Suppressor macrophage (primary cell): ENCODE measurements at regions not wholly inside any gene's neighbourhood (a gene's known extent, or its start where the extent isn't known, plus 50 kb on each side); places are given as distances from the start of the nearest gene placed in this dataset.

ENCODE experiments used
- DNase-seq, 4 experiments: peaks; one replicate each; pipeline ENCODE4 v3.0.0-alpha.2; 2020 to 2022

DNA sequence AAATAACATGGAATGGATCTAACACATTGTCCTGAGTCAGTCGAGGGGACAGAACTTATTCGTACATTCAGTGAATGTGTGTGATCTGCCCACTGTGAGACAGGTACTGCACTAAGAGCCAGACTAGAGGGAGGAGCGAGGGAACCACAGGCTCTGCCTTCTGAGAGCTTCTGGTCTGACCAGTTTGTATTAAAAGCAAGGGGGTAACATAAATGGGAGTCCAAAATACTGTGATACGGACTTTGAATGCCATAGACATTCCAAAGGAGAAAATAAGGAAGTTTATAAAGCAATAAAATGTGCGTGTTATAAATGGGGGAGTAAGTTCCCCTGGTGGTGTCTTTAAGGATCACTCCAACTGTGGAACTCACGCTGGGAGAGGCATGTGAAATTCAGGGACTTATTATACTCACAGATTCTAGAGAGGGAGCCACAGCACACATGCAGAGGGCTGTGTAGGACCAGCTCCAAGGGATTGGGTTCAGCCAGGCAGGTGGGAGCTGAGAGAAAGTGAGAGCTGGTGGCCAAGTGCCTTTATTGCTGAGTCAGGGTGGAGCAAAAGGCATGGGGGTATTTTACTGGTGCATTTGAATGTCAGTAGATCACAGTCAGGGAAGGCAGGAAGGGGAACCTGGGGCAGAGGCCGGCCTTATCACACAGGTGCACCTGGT is 186.5 kb upstream of the WWC1 start:
- no peak for DNase-seq

DNA sequence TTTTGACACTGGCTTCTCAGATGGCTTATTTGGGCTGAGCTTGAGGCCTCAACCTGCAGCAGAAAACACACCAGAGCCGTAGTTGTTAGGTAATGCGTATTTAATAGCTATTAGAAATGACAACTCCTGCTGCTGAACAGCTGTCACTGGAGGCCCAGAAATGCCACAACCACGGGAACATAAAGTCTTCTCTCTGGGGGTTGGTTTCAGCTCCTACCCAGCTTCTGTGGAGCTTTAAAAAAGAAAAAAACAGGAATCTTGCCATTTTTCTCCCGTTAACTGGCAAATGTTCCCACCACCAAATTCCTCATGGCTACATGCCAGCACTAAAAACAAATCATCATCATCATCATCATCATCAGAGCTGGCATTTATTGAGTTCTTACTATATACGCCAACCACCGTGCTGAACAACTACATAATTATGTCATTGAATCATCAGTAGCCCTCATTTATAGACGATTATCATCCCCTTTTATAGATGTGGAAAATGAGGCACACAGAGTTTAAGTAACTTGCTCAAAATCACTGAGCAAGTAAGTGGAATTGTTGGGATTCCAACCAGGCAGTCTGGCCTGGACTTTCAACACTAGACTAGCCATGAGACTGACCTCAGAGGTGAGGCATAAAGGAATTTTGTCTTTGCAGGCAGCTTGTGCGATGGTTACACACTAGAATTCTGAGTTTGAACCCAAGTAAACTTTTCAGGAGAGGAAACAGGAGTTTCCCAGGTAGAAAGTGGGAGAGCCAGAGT is 185.3 kb upstream of the WWC1 start:
- no peak for DNase-seq

DNA sequence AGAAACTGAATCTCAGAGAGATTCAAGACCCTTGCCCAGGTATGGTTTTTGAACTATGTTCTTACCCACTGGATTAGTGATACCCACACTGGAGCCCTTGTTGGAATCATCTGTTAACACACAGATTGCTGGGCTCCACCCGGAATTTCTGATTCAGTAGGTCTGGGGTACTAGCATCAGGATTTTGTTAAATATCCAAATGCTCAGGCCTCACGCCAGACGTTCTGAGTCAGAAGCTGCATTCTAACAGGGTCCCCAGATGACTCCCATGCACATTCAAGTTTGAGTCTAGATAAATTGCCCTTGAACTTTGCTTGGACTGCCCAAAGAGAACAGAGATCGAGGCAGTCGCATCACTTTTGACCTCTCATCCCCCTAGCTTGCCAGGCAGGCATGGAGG is 182.0 kb upstream of the WWC1 start:
- no peak for DNase-seq

DNA sequence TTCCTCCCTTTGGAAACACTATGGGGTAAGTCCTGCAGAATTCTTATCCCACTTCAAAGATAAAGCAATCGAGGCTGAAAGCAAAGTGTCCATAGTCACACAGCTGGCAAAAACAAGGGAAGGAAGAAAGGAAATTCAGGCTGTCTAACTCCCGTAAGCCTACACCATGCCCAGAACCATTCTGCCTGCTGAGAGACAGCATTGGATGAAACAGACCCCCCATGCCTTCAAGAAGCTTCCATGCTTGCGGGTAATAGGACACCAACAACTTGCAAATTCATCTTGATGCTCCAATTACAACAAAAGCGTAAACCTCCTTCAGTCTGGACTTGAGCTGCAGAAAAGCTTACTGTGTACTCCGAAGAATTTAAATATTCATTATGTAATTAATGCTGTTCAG is 181.1 kb upstream of the WWC1 start:
- no peak for DNase-seq

DNA sequence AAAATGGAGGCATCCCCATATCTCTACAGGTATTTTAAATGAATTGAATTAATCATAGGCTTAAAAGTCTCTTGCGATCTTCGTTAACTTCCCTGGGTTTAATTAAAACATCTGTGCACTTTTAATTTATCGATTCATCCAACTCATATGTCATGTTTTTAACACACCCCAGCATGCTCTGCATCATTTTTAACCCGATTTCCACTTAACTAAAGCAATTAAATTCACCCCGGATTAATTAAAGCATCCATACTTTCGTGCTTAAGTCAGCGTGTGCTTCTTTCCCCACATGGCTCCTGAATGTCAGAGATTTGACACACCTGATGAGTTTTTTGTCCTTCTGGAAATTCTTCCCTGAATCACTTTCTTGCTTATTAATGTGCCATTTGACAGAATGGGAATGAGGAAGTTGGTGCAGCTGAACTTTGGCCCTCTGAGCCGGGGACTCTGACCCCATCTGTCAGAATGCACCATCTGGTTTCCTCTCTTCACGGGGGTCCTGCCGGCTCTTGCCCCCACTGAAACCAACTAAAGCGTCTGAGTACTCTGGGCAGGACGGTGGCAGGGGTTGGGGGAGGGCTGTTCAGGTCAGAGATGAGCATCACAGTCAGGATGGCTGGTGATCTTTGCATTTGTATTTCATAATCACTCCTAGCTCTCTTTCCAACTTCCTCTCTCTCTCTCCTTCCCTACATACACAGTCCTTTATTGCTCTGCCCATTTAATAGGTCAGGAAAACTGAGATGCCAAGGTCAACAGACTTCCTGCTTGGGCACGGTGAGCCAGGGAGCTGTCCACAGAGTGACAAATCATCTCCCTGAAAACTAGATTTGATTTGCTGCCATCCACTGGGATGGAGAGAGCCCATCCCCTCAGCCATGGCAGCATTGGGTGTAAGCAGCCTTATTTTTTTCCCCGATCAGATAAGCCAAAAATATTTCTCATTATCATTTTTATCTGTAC is 180.3 kb upstream of the WWC1 start:
- DNase-seq, result peak in 3 of 4 experiments; percentile 13 to 29 (median 16)

DNA sequence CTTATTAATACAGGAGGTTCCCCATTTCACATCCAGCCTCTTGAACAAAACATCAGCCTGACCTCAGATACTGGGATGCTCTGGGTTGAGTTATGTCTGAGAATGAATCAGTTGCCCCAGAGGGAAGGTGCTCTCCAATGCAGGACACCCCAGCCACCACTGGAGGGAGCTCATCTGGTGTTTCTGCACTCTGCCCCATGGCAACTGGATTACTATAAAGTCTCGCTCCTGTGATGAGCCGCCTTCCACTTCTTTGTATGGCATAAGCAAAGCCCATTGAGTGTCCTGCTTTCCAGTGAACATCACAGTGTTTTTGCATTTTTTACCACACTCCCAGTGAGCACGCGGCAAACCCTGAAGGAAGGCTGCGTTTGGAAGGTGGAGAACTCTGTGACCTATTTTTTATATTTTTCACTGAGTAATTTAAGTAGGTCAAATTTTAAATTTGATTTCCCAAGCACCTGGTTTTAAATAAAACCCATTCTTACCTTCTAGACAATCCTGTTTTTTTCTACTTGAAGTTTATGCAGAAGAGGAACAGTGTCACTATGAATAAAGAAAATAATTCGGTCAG is 176.9 kb upstream of the WWC1 start:
- peak; percentile 67 to 78 (median 72) for DNase-seq

DNA sequence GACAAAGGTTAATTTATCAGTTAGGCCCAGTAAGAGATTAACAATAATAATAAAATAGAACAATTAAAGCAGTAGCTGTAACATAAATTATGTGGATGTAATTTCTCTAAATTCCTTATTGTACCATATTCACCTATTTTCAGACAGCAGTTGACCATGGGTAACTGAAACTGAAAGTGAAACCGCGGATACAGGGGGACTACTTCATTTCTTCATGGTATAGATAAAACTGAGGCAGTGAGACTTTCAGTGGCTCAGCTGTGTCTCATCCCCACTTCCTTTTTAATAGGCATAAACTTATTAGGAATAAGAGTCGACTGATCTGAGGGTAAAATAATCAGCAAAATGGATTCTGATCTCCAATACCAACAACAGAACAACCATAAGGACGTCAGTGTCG is 174.0 kb upstream of the WWC1 start:
- DNase-seq, result no peak

DNA sequence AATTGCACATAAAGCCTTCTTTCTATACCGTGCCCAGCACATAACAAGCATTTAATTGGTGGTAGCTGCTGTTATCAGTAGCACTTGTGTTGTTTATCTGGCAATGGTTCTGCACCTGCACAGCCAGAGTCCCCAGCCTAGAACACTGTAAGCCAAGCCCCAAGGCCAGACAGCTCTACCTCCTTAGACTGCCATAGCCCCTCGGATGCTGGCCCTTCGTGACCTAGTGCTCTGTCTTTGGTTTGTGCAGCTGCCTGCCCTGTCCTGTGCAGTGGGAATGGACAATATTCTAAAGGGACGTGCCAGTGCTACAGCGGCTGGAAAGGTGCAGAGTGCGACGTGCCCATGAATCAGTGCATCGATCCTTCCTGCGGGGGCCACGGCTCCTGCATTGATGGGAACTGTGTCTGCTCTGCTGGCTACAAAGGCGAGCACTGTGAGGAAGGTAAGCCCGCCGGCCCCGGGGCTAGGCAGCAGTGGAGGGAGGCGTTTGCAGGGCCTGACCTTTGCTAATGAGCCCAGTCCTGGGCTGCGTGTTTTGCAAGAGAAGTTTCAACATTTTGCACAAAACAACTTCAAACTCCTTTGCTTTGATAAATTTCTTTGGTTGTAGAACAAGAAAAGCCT is 173.3 kb upstream of the WWC1 start:
- peak in 2 of 4 experiments; percentile 7 to 10 for DNase-seq

DNA sequence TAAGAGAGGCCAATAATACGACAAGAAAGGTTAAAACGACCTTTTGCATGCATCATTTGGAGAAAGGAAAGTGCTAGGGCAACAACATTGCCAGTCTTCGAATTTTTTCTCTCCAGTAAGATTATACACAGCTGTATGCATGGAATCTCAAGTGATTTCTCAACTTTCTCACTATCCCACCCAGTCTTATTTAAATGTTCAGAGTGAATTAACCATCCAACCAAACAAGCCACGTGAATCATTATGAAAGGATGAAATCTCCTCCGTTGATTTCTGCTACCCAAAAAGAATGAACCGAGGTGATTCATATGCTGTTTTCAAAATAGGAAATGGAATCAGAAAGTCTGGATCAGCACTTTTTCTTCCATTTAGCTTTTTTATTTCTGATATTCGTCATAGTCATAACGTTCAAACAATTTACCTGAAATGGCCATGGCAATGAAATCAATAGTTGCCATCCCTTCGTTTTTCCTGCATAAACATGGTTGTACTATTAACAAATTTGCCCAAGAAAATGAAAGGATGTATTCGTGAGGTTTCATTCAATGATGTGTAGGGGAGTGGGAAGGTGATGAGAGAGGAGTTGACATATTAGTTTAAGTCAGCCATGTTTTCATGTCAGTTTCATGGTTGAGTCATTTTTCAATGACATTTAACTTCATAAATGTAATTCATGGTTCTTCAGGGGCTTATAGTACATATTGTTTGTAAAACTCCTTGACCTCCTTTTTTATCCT is 170.9 kb upstream of the WWC1 start:
- no peak for DNase-seq

DNA sequence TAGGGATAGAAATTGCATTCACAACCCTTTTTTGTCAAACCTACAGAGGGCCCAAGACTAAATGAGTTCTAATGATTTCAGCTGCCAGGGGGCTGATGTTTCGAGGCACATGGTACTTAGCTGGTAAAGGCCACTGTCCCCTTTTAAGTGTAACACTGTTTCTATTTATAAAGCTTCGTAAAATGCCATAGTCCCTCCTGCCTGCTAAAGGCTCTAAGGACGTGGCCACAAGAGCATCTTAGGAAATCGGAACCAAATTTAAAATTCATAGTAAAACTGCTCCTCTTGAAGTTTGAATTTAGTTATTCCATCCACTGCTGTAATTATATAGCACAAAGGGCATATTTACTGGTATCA is 170.3 kb upstream of the WWC1 start:
- DNase-seq, result no peak

DNA sequence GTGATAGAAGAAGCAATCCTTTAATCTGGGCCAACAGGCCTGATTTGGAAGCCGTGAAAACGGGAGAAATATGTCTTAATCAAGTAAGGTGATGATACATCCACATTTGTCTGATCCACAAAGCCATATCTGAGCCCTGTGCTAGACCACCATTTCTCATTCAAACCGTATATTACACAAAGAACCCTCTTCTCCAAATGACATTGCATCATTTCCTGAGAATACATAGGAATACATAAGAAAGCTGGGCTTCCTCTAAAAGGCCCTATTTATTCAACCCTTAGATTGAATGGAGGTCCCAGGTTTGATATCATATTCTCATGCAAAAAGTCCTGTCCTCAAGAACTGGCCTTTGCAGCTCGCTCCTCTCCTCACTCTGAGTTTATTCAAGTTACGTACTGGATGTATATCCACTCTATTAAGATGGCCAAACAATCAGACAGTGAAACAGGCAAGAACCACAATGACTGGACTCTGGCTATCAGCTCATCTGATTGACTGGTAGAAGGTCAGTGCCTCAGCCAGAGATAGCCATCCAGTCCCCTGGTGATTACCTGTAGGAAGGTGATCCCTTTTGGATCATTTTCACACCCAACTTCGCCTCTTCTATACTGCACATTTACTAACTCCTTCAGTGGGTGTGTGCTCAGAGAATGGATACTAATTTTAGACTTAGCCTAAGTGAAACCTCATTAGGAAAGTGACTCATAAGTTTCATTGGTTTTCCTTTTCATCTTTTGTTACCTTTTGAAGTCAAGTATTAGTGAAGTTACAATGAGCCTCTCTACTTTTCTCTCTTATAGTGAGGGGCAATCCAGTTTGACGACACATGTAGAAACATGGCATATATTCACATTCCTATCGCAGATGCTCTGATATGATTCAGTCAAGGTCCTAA is 167.6 kb upstream of the WWC1 start:
- DNase-seq, result peak in 2 of 4 experiments; percentile 53 to 56

DNA sequence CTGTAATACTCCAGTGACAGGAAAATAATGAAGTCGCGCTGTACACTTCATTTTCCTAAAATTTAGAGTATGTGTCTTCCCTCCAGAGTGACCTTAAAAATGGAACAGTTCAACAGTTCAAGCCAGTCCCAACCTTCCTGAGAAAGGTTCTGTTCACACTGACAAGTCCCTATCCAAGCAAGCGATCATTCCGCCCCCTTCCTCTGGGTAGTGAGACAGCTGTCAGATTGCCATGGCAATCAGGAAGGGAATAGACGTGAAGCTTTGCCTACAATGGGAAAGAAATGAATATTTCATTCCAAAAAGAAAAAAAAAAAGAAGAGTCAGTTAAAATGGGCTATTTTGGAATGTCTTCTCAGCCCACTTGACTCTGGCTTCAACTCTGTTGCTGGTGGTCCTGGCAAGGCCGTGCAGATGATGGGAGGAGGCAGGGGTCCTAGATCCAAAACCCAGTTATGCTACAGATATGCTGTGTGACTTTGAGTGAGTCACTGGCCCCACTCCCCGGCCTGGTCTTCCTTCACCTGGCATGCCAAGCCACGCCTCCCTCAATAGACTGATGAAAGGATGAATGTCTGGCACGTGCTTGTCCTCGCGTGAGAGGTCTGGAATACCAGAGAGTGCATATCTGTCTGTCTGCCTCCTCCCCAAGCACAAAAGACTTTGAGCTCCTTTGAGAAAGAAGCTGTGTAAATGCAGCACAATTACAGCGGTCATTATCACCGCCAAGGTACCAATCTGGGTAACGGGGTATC is 165.8 kb upstream of the WWC1 start:
- DNase-seq, result no peak

DNA sequence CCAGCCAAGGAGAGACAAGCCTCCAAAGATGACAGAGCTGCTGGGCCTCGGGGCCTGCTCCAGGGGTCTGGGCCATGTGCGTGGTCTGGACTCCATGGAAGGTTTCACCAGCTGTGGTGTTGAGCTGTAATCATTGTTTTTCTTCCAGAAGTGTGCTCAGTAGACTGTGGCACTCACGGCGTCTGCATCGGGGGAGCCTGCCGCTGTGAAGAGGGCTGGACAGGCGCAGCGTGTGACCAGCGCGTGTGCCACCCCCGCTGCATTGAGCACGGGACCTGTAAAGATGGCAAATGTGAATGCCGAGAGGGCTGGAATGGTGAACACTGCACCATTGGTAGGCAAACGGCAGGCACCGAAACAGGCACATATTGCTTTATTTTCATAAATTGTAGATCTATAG is 164.8 kb upstream of the WWC1 start:
- DNase-seq, result no peak

DNA sequence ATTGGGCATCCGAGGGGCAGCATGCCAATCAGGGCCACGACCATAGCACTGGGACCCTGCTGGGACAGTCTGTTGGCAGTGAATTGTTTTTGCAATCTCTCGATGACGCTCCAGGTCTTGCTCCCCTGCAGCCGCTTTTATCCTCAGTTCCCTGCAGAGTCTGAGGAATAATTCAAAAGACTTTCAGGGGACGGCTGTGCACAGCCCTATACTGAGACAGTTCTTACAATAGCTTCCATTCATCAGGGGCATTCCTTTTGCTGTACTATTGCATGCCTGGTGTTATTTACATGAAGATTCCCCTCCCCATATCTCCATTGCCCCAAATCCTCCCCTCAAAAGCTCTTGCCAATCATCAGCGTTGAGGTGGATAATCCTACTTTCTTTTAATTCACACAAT is 163.3 kb upstream of the WWC1 start:
- DNase-seq, result no peak

DNA sequence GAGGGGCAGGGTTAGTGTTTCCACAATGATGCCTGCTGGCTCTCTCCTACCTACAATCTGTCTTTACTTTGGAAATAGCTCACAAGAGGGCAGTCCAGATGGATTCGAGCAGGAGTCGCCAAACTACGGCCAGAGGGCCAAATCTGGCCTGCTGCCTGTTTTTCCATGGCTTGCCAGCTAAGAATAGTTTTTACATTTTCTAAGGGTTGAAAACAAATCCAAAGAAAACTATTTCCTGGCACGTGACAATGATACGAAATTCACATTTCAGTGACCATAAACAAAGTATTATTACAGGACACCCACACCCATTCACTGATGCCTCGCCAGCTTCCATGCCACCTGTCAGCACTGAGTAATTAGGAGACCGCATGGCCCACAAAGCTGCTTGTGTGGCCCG is 162.9 kb upstream of the WWC1 start:
- DNase-seq, result no peak

DNA sequence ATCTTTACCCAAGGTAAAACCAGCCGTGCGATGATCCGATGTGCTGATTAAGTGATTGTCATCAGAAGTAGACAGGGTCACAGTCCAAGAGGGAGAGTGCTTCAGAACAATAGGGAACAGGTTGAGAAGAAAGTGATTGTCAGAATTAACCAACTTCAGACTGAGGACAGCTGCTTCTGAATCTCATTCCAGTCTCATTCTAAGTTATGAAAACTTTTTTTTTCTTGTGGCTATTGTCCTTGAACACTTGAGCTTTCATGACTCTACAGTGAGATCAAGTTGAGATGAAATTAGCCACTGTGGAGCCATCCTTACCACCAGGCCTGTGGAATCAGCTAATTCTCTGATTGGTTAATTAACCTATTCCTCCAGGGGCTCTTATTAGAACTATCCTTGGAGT is 159.9 kb upstream of the WWC1 start:
- no peak for DNase-seq

DNA sequence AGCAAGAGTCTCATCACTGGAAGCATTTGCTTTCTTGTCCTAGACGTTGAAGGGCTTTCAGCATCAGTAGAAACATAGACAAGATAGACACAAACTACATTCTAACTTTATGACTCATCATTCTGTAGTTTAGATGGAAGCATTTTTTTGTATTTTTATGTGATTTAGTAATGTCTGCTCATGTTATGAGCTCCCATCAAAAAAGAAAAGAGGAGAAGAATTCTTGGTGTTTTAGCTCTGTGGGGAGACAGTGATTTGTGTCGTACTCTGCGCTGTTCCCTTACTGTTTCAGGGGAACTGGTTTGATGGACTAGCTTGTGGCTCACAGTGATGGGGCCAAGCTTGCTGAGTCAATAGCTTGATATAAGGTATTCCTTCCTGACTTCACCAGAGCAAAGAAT is 159.2 kb upstream of the WWC1 start:
- DNase-seq, result no peak

DNA sequence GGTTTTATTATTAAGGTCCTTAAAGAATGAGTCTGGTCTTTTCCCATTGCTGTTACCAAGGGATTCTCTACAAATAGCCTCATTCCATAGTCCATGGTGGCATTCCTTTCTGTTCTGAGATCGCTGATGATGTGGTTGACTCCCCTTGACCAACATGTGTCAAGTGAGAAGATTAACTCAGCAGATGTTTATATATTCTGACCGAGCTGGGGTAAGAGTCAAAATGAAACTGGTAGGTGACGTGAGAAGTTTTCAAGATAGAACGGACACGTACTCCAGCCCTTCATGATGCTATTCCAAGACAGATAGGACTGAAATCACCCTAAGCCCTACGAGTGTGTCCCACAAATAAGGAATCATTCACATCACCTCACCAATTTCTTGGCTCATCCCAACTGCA is 155.5 kb upstream of the WWC1 start:
- no peak for DNase-seq

DNA sequence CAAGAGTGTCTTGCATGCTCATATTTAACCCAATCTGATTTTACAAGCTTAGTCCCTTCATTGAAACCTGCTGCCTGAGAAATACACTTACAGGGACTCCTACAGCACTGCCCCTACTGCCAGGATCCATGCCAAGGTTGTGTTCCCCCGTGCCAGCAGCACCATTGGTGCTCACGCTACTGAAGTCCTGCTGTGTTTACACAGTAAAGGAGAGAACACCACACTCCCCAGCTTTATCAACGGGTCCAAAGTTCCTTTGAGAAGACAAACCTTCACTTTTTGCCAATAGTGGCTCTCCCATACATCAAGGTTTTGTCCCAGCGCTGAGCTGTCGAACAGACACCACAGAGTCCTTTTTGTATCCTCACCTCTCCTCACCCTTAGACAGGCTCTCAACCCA is 155.1 kb upstream of the WWC1 start:
- no peak for DNase-seq

DNA sequence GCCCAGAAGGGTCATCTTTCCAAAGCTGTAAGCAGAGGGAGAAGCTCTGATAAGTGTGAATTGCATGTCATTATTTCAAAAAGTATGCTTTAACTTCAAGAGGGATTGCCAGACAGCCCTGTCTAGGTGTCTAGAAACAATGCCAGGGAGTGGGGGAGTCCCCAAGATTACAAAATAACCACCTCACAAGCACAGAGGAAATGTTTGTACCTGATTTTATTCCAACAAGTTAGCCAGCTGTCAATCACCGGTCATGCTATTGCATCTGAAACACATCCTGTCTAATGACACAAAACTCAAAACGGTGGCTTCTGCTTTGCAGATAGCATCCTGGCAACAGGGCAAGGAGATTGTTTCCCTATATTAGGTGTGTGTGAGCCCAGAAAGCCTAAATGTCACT is 154.2 kb upstream of the WWC1 start:
- DNase-seq, result no peak
